Tibial nerve (tissue), 4 donors: ENCODE measurements at regions not wholly inside any gene's neighbourhood (a gene's known extent, or its start where the extent isn't known, plus 50 kb on each side); places are given as distances from the start of the nearest gene placed in this dataset.

ENCODE experiments used
- DNase-seq, 2 donors: peaks; one replicate each; pipeline ENCODE4 v3.0.0-alpha.2; 2019; ENCODE audit warnings: low spot score in 2 of 2
- H3K27ac ChIP-seq, 4 donors: fragments of 200-600 bp; sonication (generic) in 3 of 4; one replicate each; pipeline ENCODE4 v1.5.1; 2017 to 2019; ENCODE audit warnings: mild to moderate bottlenecking in 1 of 4
- H3K27me3 ChIP-seq, 2 donors: fragments of 200-600 bp; sonication (generic) in 1 of 2; one replicate each; pipeline versions ENCODE4 v1.5.1 to v1.6.0; 2017 to 2019
- H3K36me3 ChIP-seq, 3 donors: fragments of 200-600 bp; sonication (generic); one replicate each; pipeline ENCODE4 v1.5.1; 2018 to 2019
- H3K4me1 ChIP-seq, 4 donors: fragments of 200-600 bp; sonication (generic) in 3 of 4; one replicate each; pipeline ENCODE4 v1.5.1; 2017 to 2019
- H3K4me3 ChIP-seq, 4 donors: fragments of 200-600 bp; sonication (generic) in 3 of 4; one replicate each; pipeline ENCODE4 v1.5.1; 2017 to 2019; ENCODE audit warnings: mild to moderate bottlenecking in 1 of 4, moderate library complexity in 1 of 4
- H3K9me3 ChIP-seq, 4 donors: fragments of 200-600 bp; sonication (generic) in 3 of 4; one replicate each; pipeline ENCODE4 v1.5.1; 2017 to 2019
- CTCF ChIP-seq, 5 experiments: fragments of 200-600 bp in 3 of 5; fragments of 450-650 bp in 2 of 5; sonication (generic) in 3 of 5; IDR thresholded peaks; one replicate each; pipeline ENCODE4 v1.5.1; 2016 to 2019; ENCODE audit warnings: antibody characterized with exemption in 5 of 5, mild to moderate bottlenecking in 3 of 5, moderate library complexity in 2 of 5
- EP300 ChIP-seq, 2 donors: sonication (generic); formaldehyde crosslinking; IDR thresholded peaks; one replicate each; pipeline ENCODE4 v1.6.1; 2017; ENCODE audit warnings: antibody characterized with exemption in 2 of 2, mild to moderate bottlenecking in 1 of 2
- POLR2A ChIP-seq, 2 donors: fragments of 450-650 bp; IDR thresholded peaks; one replicate each; pipeline ENCODE4 v1.6.1; 2017; ENCODE audit warnings: antibody characterized with exemption in 2 of 2, mild to moderate bottlenecking in 2 of 2, moderate library complexity in 2 of 2
- WGBS, 2 donors: methylation state at CpG; one replicate each; pipeline ENCODE4 v1.1.5; 2018; 5-methylcytosine and 5-hydroxymethylcytosine counted together

DNA sequence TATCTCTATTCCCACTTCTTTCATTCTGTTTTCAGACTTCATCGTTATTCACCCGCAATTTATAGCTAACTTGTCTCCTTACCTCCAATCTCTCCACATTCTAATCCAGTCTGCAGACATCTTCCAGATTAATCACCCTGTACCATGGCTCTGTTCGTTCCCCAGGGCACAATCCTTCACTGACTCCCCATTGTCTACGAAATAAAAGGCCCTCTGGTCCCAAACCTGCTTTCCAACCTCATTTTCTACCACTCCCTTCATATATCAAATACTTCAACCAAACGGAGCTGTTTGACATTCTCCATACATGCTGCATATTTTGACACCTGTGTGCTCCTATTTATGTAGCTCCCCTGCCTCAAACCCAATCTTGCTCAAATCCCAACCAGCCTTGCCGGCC is 1720.6 kb upstream of the WWC1 start:
- TF ChIP-seq CTCF (IDR thresholded peaks at IDR 0.05) = no peak
- no peak for TF ChIP-seq EP300 (IDR thresholded peaks at IDR 0.05)
- no peak for TF ChIP-seq POLR2A (IDR thresholded peaks at IDR 0.05)
- 72 to 73% methylated on average over 6 of the region's 6 CpGs for WGBS, 2 donors
- DNase-seq = no peak
- Histone ChIP-seq H3K4me1 (no peaks in the 10 kb centered on the region), H3K4me3 (no peak overlapping the region), H3K27ac (no peak overlapping the region), H3K27me3 (no peaks in the 10 kb centered on the region), H3K36me3 (no peaks in the 10 kb centered on the region), H3K9me3 (no peaks in the 10 kb centered on the region)

GRCh38 chr5:166571668-166572067 is 1719.8 kb upstream of the WWC1 start:
- DNase-seq = no peak
- TF ChIP-seq POLR2A (IDR thresholded peaks at IDR 0.05) (no peak), CTCF (IDR thresholded peaks at IDR 0.05) (no peak), EP300 (IDR thresholded peaks at IDR 0.05) (no peak)
- Histone ChIP-seq H3K27me3 (no peaks in the 10 kb centered on the region), H3K4me1 (no peaks in the 10 kb centered on the region), H3K27ac (no peak overlapping the region), H3K4me3 (no peak overlapping the region), H3K36me3 (no peaks in the 10 kb centered on the region), H3K9me3 (no peaks in the 10 kb centered on the region)

DNA sequence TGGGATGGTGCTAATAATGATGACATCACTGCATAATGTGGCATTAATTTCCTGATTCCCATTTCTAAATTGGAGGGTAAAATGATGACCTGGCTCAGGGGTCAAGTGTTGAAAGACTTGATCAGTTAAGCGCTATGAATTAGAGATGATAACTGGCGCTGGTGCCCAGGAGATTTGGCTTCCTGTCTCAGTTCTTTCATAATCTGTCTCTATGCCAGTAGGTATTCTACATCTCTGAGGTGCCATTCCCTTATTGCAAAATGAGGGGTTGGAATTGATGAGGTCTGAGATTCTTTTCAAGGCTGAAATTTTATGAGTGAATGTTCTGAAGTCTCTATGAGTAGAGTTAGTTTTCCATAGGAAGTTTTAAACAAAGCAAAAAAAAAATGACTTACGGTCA is 1715.1 kb upstream of the WWC1 start:
- no peak overlapping the region for H3K4me3 ChIP-seq
- no peaks in the 10 kb centered on the region for H3K36me3 ChIP-seq
- no peak for TF ChIP-seq EP300 (IDR thresholded peaks at IDR 0.05)
- no peak for TF ChIP-seq CTCF (IDR thresholded peaks at IDR 0.05)
- no peak for TF ChIP-seq POLR2A (IDR thresholded peaks at IDR 0.05)
- H3K27me3 ChIP-seq = no peaks in the 10 kb centered on the region
- no peak for DNase-seq
- H3K4me1 ChIP-seq = no peaks in the 10 kb centered on the region
- no peaks in the 10 kb centered on the region for H3K9me3 ChIP-seq
- WGBS, 2 donors = 86% methylated on average over 3 of the region's 3 CpGs
- H3K27ac ChIP-seq = no peak overlapping the region

DNA sequence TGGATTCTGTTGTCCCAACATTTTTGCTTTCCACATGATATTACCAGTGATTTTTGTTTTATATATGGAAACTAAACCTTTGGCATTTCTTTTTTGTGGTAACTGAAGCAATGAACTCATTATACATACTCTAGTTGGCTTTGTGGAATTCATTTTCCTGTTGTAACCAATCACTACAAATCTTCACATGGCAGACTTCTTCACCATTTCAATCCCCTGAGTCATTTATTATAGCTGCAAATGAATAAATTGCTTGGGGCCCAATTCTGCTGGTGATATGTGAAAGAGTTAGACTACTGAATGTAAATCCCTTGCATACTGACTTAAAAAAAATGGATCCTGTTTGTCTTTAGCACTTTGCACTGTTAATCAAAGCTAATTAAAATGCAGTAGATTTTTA is 1709.6 kb upstream of the WWC1 start:
- no peaks in the 10 kb centered on the region for H3K36me3 ChIP-seq
- H3K4me1 ChIP-seq = no peaks in the 10 kb centered on the region
- H3K4me3 ChIP-seq = no peak overlapping the region
- no peaks in the 10 kb centered on the region for H3K9me3 ChIP-seq
- no peak for TF ChIP-seq EP300 (IDR thresholded peaks at IDR 0.05)
- no peak for TF ChIP-seq POLR2A (IDR thresholded peaks at IDR 0.05)
- no peak for TF ChIP-seq CTCF (IDR thresholded peaks at IDR 0.05)
- no peak overlapping the region for H3K27ac ChIP-seq
- no peak for DNase-seq
- no peaks in the 10 kb centered on the region for H3K27me3 ChIP-seq

- WGBS, 2 donors = 90 to 91% methylated on average over 4 of the region's 4 CpGs
- no peak overlapping the region for H3K4me3 ChIP-seq
- no peaks in the 10 kb centered on the region for H3K36me3 ChIP-seq
- no peaks in the 10 kb centered on the region for H3K4me1 ChIP-seq
- TF ChIP-seq EP300 (IDR thresholded peaks at IDR 0.05) = no peak
- TF ChIP-seq CTCF (IDR thresholded peaks at IDR 0.05) = no peak
- TF ChIP-seq POLR2A (IDR thresholded peaks at IDR 0.05) = no peak
- no peak overlapping the region for H3K27ac ChIP-seq
- no peaks in the 10 kb centered on the region for H3K9me3 ChIP-seq
- H3K27me3 ChIP-seq = no peaks in the 10 kb centered on the region
- no peak for DNase-seq
Observed at GRCh38 chr5:166582416-166582815, 1709.0 kb upstream of the WWC1 start.
